Activated naive CD8-positive, alpha-beta T cell treated with anti-CD3 and anti-CD28 coated beads, Interleukin-2, amount 10 ng/mL, durations not matched to agents 7 days and 5 days (primary cell): ENCODE measurements at regions not wholly inside any gene's neighbourhood (a gene's known extent, or its start where the extent isn't known, plus 50 kb on each side); places are given as distances from the start of the nearest gene placed in this dataset.
"Not testable (repeated sequence)": the region's sequence is repeated elsewhere in the genome, so short reads cannot be mapped to it uniquely, and the experiment has no call there.

Experiments used
- ATAC-seq: fragments of 150-1000 bp; cut with Tn5 transposase; one replicate; pipeline ENCODE4 v1.10.0; 2021; ENCODE audit warnings: low read depth, moderate library complexity
- POLR2A ChIA-PET: fragments of 350-600 bp; sonication (Branson Sonifier 250); formaldehyde crosslinking; loops from one replicate; lab custom pipeline; 2021; ENCODE audit warnings: antibody characterized with exemption; lab: Charles Lee
- DNase-seq: peaks from one replicate; pipeline ENCODE4 v3.0.0; 2021
- H3K27ac Mint-ChIP-seq: one replicate; pipeline ENCODE4 v1.8.0; 2022; ENCODE audit warnings: mild to moderate bottlenecking, mixed read lengths
- H3K27me3 Mint-ChIP-seq: one replicate; pipeline ENCODE4 v1.8.0; 2022; ENCODE audit warnings: mild to moderate bottlenecking, moderate library complexity, mixed read lengths
- H3K36me3 Mint-ChIP-seq: one replicate; pipeline ENCODE4 v1.8.0; 2021; ENCODE audit warnings: mild to moderate bottlenecking, mixed read lengths
- H3K4me1 Mint-ChIP-seq: one replicate; pipeline ENCODE4 v1.8.0; 2021; ENCODE audit warnings: mixed read lengths
- H3K4me3 Mint-ChIP-seq: one replicate; pipeline ENCODE4 v1.8.0; 2022; ENCODE audit warnings: mild to moderate bottlenecking, moderate library complexity, mixed read lengths
- H3K9me3 Mint-ChIP-seq: one replicate; pipeline ENCODE4 v1.8.0; 2021; ENCODE audit warnings: mixed read lengths

- no peak overlapping the region for H3K27ac Mint-ChIP-seq
- H3K4me3 Mint-ChIP-seq, result no peak overlapping the region
- H3K36me3 Mint-ChIP-seq, result no peaks in the 10 kb centered on the region
- no peaks in the 10 kb centered on the region for H3K9me3 Mint-ChIP-seq
- ATAC-seq, result no peak
- H3K27me3 Mint-ChIP-seq, result peaks cover 5% of the 10 kb centered on the region
- POLR2A ChIA-PET, result no interaction called here
- no peaks in the 10 kb centered on the region for H3K4me1 Mint-ChIP-seq
- DNase-seq, result no peak
Measured at GRCh38 chr4:18201885-18202284, 180.3 kb upstream of the LCORL start.

- H3K9me3 Mint-ChIP-seq, result no peaks in the 10 kb centered on the region
- H3K27me3 Mint-ChIP-seq, result peaks cover 4% of the 10 kb centered on the region
- H3K27ac Mint-ChIP-seq, result no peak overlapping the region
- H3K4me3 Mint-ChIP-seq, result no peak overlapping the region
- DNase-seq (no peak), ATAC-seq (no peak)
- H3K4me1 Mint-ChIP-seq, result no peaks in the 10 kb centered on the region
- H3K36me3 Mint-ChIP-seq, result no peaks in the 10 kb centered on the region
- POLR2A ChIA-PET, result no interaction called here
Measured at GRCh38 chr4:18198653-18199052, 177.1 kb upstream of the LCORL start.

GRCh38 chr4:18197467-18197866, 175.9 kb upstream of the LCORL start:
- Mint-ChIP-seq H3K9me3 (no peaks in the 10 kb centered on the region), H3K27me3 (peaks cover 4% of the 10 kb centered on the region), H3K4me3 (no peak overlapping the region), H3K27ac (no peak overlapping the region), H3K4me1 (no peaks in the 10 kb centered on the region), H3K36me3 (no peaks in the 10 kb centered on the region)
- ATAC-seq, result no peak
- no peak for DNase-seq
- POLR2A ChIA-PET, result no interaction called here

GRCh38 chr4:18194278-18194677, 172.7 kb upstream of the LCORL start:
- no peaks in the 10 kb centered on the region for H3K36me3 Mint-ChIP-seq
- no peak for ATAC-seq
- no peak overlapping the region for H3K4me3 Mint-ChIP-seq
- no peak overlapping the region for H3K27ac Mint-ChIP-seq
- no peak for DNase-seq
- H3K9me3 Mint-ChIP-seq, result no peaks in the 10 kb centered on the region
- peaks cover 4% of the 10 kb centered on the region for H3K27me3 Mint-ChIP-seq
- H3K4me1 Mint-ChIP-seq, result no peaks in the 10 kb centered on the region
- POLR2A ChIA-PET, result no interaction called here

GRCh38 chr4:18192901-18193300, 171.3 kb upstream of the LCORL start:
- H3K9me3 Mint-ChIP-seq, result no peaks in the 10 kb centered on the region
- DNase-seq (no peak), ATAC-seq (no peak)
- no peaks in the 10 kb centered on the region for H3K36me3 Mint-ChIP-seq
- H3K4me1 Mint-ChIP-seq, result no peaks in the 10 kb centered on the region
- H3K4me3 Mint-ChIP-seq, result no peak overlapping the region
- peaks cover 4% of the 10 kb centered on the region for H3K27me3 Mint-ChIP-seq
- H3K27ac Mint-ChIP-seq, result no peak overlapping the region
- POLR2A ChIA-PET, result no interaction called here

GRCh38 chr4:18185491-18185890, 163.9 kb upstream of the LCORL start:
- H3K9me3 Mint-ChIP-seq, result no peaks in the 10 kb centered on the region
- H3K4me1 Mint-ChIP-seq, result no peaks in the 10 kb centered on the region
- ATAC-seq, result no peak
- H3K27me3 Mint-ChIP-seq, result peaks cover 6% of the 10 kb centered on the region
- POLR2A ChIA-PET, result no interaction called here
- no peaks in the 10 kb centered on the region for H3K36me3 Mint-ChIP-seq
- no peak for DNase-seq
- H3K4me3 Mint-ChIP-seq, result no peak overlapping the region
- H3K27ac Mint-ChIP-seq, result no peak overlapping the region

- Mint-ChIP-seq H3K27me3 (peaks cover 6% of the 10 kb centered on the region), H3K9me3 (no peaks in the 10 kb centered on the region), H3K27ac (no peak overlapping the region), H3K4me3 (no peak overlapping the region), H3K36me3 (no peaks in the 10 kb centered on the region), H3K4me1 (no peaks in the 10 kb centered on the region)
- no peak for ATAC-seq
- POLR2A ChIA-PET, result no interaction called here
- no peak for DNase-seq
Measured at GRCh38 chr4:18180892-18181291, 159.3 kb upstream of the LCORL start.

GRCh38 chr4:18180122-18180521, 158.6 kb upstream of the LCORL start:
- Mint-ChIP-seq H3K27me3 (peaks cover 4% of the 10 kb centered on the region), H3K4me1 (no peaks in the 10 kb centered on the region), H3K36me3 (no peaks in the 10 kb centered on the region), H3K27ac (no peak overlapping the region), H3K9me3 (no peaks in the 10 kb centered on the region), H3K4me3 (no peak overlapping the region)
- POLR2A ChIA-PET, result interaction anchor here (0.6 kb wide), 1 partner anchor 65 kb away, joined by 3 read pairs; no protein-coding TSS in a partner anchor
- DNase-seq, result no peak
- no peak for ATAC-seq

- Mint-ChIP-seq H3K36me3 (no peaks in the 10 kb centered on the region), H3K27me3 (no peaks in the 10 kb centered on the region), H3K4me1 (no peaks in the 10 kb centered on the region), H3K9me3 (no peaks in the 10 kb centered on the region), H3K27ac (no peak overlapping the region), H3K4me3 (no peak overlapping the region)
- DNase-seq (no peak), ATAC-seq (no peak)
- POLR2A ChIA-PET, result no interaction called here
Measured at GRCh38 chr4:18171896-18172295, 150.3 kb upstream of the LCORL start.

GRCh38 chr4:18167831-18168230, 146.3 kb upstream of the LCORL start:
- no peak for DNase-seq
- H3K4me3 Mint-ChIP-seq, result no peak overlapping the region
- no peaks in the 10 kb centered on the region for H3K36me3 Mint-ChIP-seq
- no peak overlapping the region for H3K27ac Mint-ChIP-seq
- POLR2A ChIA-PET, result no interaction called here
- H3K9me3 Mint-ChIP-seq, result no peaks in the 10 kb centered on the region
- ATAC-seq, result no peak
- H3K27me3 Mint-ChIP-seq, result no peaks in the 10 kb centered on the region
- no peaks in the 10 kb centered on the region for H3K4me1 Mint-ChIP-seq

- H3K4me1 Mint-ChIP-seq, result no peaks in the 10 kb centered on the region
- no peak for ATAC-seq
Measured at GRCh38 chr4:18166925-18167324, 145.4 kb upstream of the LCORL start.

GRCh38 chr4:18162453-18162852, 140.9 kb upstream of the LCORL start:
- Mint-ChIP-seq H3K4me3 (no peak overlapping the region), H3K9me3 (peaks cover 2% of the 10 kb centered on the region)

More at GRCh38 chr4:18166925-18167324, 145.4 kb upstream of the LCORL start:
- H3K4me3 Mint-ChIP-seq, result no peak overlapping the region
- POLR2A ChIA-PET, result no interaction called here
- H3K9me3 Mint-ChIP-seq, result no peaks in the 10 kb centered on the region
- H3K27ac Mint-ChIP-seq, result no peak overlapping the region
- no peak for DNase-seq
- no peaks in the 10 kb centered on the region for H3K36me3 Mint-ChIP-seq
- H3K27me3 Mint-ChIP-seq, result no peaks in the 10 kb centered on the region

GRCh38 chr4:18159117-18159912, 137.8 kb upstream of the LCORL start:
- H3K36me3 Mint-ChIP-seq, H3K4me1 Mint-ChIP-seq, H3K27ac Mint-ChIP-seq, H3K27me3 Mint-ChIP-seq, H3K9me3 Mint-ChIP-seq, DNase-seq, ATAC-seq, POLR2A ChIA-PET, H3K4me3 Mint-ChIP-seq: not testable (repeated sequence)

More at GRCh38 chr4:18162453-18162852, 140.9 kb upstream of the LCORL start:
- DNase-seq, result no peak
- H3K36me3 Mint-ChIP-seq, result no peaks in the 10 kb centered on the region
- no peaks in the 10 kb centered on the region for H3K4me1 Mint-ChIP-seq
- H3K27ac Mint-ChIP-seq, result no peak overlapping the region
- POLR2A ChIA-PET, result no interaction called here
- no peaks in the 10 kb centered on the region for H3K27me3 Mint-ChIP-seq
- no peak for ATAC-seq
